HPDE6-E6E7 (cell line): ENCODE measurements at regions not wholly inside any gene's neighbourhood (a gene's known extent, or its start where the extent isn't known, plus 50 kb on each side); places are given as distances from the start of the nearest gene placed in this dataset.
"Not testable (repeated sequence)": the region's sequence is repeated elsewhere in the genome, so short reads cannot be mapped to it uniquely, and the experiment has no call there.

ENCODE experiments used
- DNase-seq: peaks from one replicate; pipeline ENCODE4 v3.0.0; 2011; ENCODE audit warnings: missing footprints; ENCODE audit errors: extremely low spot score

GRCh38 chr15:69861331-69862171, 236.2 kb downstream of the TLE3 start:
- no peak for DNase-seq

GRCh38 chr15:69862540-69862939, 235.2 kb downstream of the TLE3 start:
- DNase-seq: no peak

GRCh38 chr15:69863446-69863845, 234.3 kb downstream of the TLE3 start:
- DNase-seq: no peak

GRCh38 chr15:69865369-69865768, 232.3 kb downstream of the TLE3 start:
- DNase-seq: no peak

- DNase-seq: no peak
Observed at GRCh38 chr15:69868756-69869155, 229.0 kb downstream of the TLE3 start.

GRCh38 chr15:69869291-69869690, 228.4 kb downstream of the TLE3 start:
- no peak for DNase-seq

- no peak for DNase-seq
Observed at GRCh38 chr15:69869881-69870505, 227.7 kb downstream of the TLE3 start.

GRCh38 chr15:69871511-69872134, 226.1 kb downstream of the TLE3 start:
- no peak for DNase-seq

- no peak for DNase-seq
Observed at GRCh38 chr15:69873807-69874206, 223.9 kb downstream of the TLE3 start.

- no peak for DNase-seq
Observed at GRCh38 chr15:69874321-69874720, 223.4 kb downstream of the TLE3 start.

- no peak for DNase-seq
Observed at GRCh38 chr15:69876064-69876940, 221.4 kb downstream of the TLE3 start.

- not testable (repeated sequence) for DNase-seq
Observed at GRCh38 chr15:69879963-69880362, 217.8 kb downstream of the TLE3 start.

- DNase-seq: no peak
Observed at GRCh38 chr15:69880571-69881301, 217.0 kb downstream of the TLE3 start.

- DNase-seq: no peak
Observed at GRCh38 chr15:69881302-69881670, 216.4 kb downstream of the TLE3 start.

GRCh38 chr15:69881766-69882165, 216.0 kb downstream of the TLE3 start:
- DNase-seq: no peak

- no peak for DNase-seq
Observed at GRCh38 chr15:69883306-69883705, 214.4 kb downstream of the TLE3 start.

- DNase-seq: no peak
Observed at GRCh38 chr15:69885173-69885955, 212.4 kb downstream of the TLE3 start.

GRCh38 chr15:69887009-69887408, 210.7 kb downstream of the TLE3 start:
- no peak for DNase-seq

- DNase-seq: no peak
Observed at GRCh38 chr15:69887553-69887952, 210.2 kb downstream of the TLE3 start.

- no peak for DNase-seq
Observed at GRCh38 chr15:69888406-69888805, 209.3 kb downstream of the TLE3 start.
